CD14-positive monocyte (primary cell): ENCODE measurements at regions not wholly inside any gene's neighbourhood (a gene's known extent, or its start where the extent isn't known, plus 50 kb on each side); places are given as distances from the start of the nearest gene placed in this dataset.
"Not testable (repeated sequence)": the region's sequence is repeated elsewhere in the genome, so short reads cannot be mapped to it uniquely, and the experiment has no call there.

Experiments
- DNase-seq, 3 donors: peaks; one replicate each; pipeline ENCODE4 v3.0.0-alpha.2; 2011 to 2022
- H2AFZ ChIP-seq: 2 replicates; pipeline ENCODE4 v1.6.0; 2012; ENCODE audit warnings: mild to moderate bottlenecking, low read depth, low read length, inconsistent platforms; ENCODE audit not compliant: insufficient read depth, poor library complexity, severe bottlenecking
- H3K27ac ChIP-seq, 2 donors: 1 replicate in 1 of 2; 2 replicates in 1 of 2; pipeline ENCODE4 v1.5.1; 2012 to 2013; ENCODE audit warnings: low read length in 2 of 2, control low read depth in 1 of 2, inconsistent platforms in 1 of 2, low read depth in 1 of 2, mild to moderate bottlenecking in 1 of 2
- H3K27me3 ChIP-seq, 2 donors: one replicate each; pipeline versions ENCODE4 v1.6.0 to v1.6.1; 2011 to 2013; ENCODE audit warnings: low read length in 2 of 2; ENCODE audit not compliant: control insufficient read depth in 2 of 2, insufficient read depth in 2 of 2
- H3K36me3 ChIP-seq, 2 donors: replicated peaks in 1 of 2; 1 replicate in 1 of 2; 2 replicates in 1 of 2; pipeline versions ENCODE4 v1.5.1 to v1.6.1; 2012 to 2013; ENCODE audit warnings: low read length in 2 of 2, control low read depth in 1 of 2, inconsistent platforms in 1 of 2, mild to moderate bottlenecking in 1 of 2; ENCODE audit not compliant: insufficient read depth in 2 of 2, control insufficient read depth in 1 of 2
- H3K4me1 ChIP-seq, 2 donors: 1 replicate in 1 of 2; 2 replicates in 1 of 2; pipeline versions ENCODE4 v1.5.1 to v1.6.1; 2012 to 2013; ENCODE audit warnings: low read length in 2 of 2, control low read depth in 1 of 2, inconsistent platforms in 1 of 2, mild to moderate bottlenecking in 1 of 2, moderate library complexity in 1 of 2; ENCODE audit not compliant: insufficient read depth in 2 of 2, control insufficient read depth in 1 of 2
- H3K4me2 ChIP-seq: replicated peaks from 2 replicates; pipeline ENCODE3; 2012; ENCODE audit warnings: low read length, moderate library complexity, mild to moderate bottlenecking; ENCODE audit not compliant: poor library complexity, severe bottlenecking; ENCODE audit errors: extremely low read depth
- H3K4me3 ChIP-seq, 3 experiments: fragments of 200-600 bp in 1 of 3; sonication (generic) in 1 of 3; replicated peaks in 1 of 3; 1 replicate in 2 of 3; 2 replicates in 1 of 3; pipeline ENCODE4 v1.5.1; 2011 to 2013; ENCODE audit warnings: low read length in 3 of 3, mild to moderate bottlenecking in 3 of 3, control low read depth in 2 of 3, low read depth in 2 of 3, inconsistent platforms in 1 of 3, moderate library complexity in 1 of 3
- H3K79me2 ChIP-seq: 2 replicates; pipeline ENCODE4 v1.6.0; 2012; ENCODE audit warnings: mild to moderate bottlenecking, control low read depth, inconsistent platforms, low read length, moderate library complexity; ENCODE audit not compliant: insufficient read depth
- H3K9ac ChIP-seq: 2 replicates; pipeline ENCODE4 v1.6.0; 2017; ENCODE audit warnings: low read length, mild to moderate bottlenecking; ENCODE audit not compliant: insufficient read depth, poor library complexity, severe bottlenecking
- H3K9me3 ChIP-seq, 2 donors: replicated peaks in 1 of 2; 1 replicate in 1 of 2; 2 replicates in 1 of 2; pipeline versions ENCODE4 v1.5.1 to v1.6.1; 2012 to 2013; ENCODE audit warnings: low read length in 2 of 2, control low read depth in 1 of 2; ENCODE audit not compliant: control insufficient read depth in 1 of 2, insufficient read depth in 1 of 2
- H4K20me1 ChIP-seq: 2 replicates; pipeline ENCODE4 v1.6.0; 2012; ENCODE audit warnings: mild to moderate bottlenecking, low read length, control low read depth, moderate library complexity; ENCODE audit not compliant: insufficient read depth
- H3K27ac Mint-ChIP-seq, 7 donors: one replicate each; pipeline ENCODE4 v1.8.0; 2020; ENCODE audit warnings: mild to moderate bottlenecking in 7 of 7, mixed read lengths in 7 of 7, moderate library complexity in 6 of 7, inconsistent platforms in 2 of 7
- H3K27me3 Mint-ChIP-seq, 3 donors: one replicate each; pipeline ENCODE4 v1.8.0; 2021 to 2022; ENCODE audit warnings: low read depth in 3 of 3, mild to moderate bottlenecking in 3 of 3, mixed read lengths in 3 of 3, moderate library complexity in 3 of 3, inconsistent platforms in 1 of 3
- H3K36me3 Mint-ChIP-seq, 2 donors: one replicate each; pipeline ENCODE4 v1.8.0; 2020; ENCODE audit warnings: mixed read lengths in 2 of 2, inconsistent platforms in 1 of 2, mild to moderate bottlenecking in 1 of 2
- H3K4me1 Mint-ChIP-seq: one replicate; pipeline ENCODE4 v1.8.0; 2020; ENCODE audit warnings: mild to moderate bottlenecking, mixed read lengths
- H3K4me3 Mint-ChIP-seq, 2 donors: one replicate each; pipeline ENCODE4 v1.8.0; 2020; ENCODE audit warnings: mild to moderate bottlenecking in 2 of 2, mixed read lengths in 2 of 2, moderate library complexity in 1 of 2
- H3K9me3 Mint-ChIP-seq, 7 donors: one replicate each; pipeline ENCODE4 v1.8.0; 2020 to 2022; ENCODE audit warnings: mixed read lengths in 7 of 7, mild to moderate bottlenecking in 6 of 7, moderate library complexity in 6 of 7, inconsistent platforms in 2 of 7
- WGBS: methylation state at CpG from one replicate; pipeline ENCODE4 v1.1.5; 2013; ENCODE audit warnings: missing lambda C conversion rate; ENCODE audit not compliant: insufficient coverage; 5-methylcytosine and 5-hydroxymethylcytosine counted together
- intact Hi-C, 2 donors: fragments of 100-400 bp; cut with micrococcal nuclease; formaldehyde crosslinking; loops; one replicate each; pipeline versions ENCODE4 v1.15.0 to v1.15.1; 2023
- TF ChIP-seq, protein P1 (sequence below): fragments of 200-600 bp; IDR thresholded peaks from one replicate; pipeline ENCODE4 v1.8.0; 2022; ENCODE audit warnings: antibody characterized with exemption, mild to moderate bottlenecking

DNA sequence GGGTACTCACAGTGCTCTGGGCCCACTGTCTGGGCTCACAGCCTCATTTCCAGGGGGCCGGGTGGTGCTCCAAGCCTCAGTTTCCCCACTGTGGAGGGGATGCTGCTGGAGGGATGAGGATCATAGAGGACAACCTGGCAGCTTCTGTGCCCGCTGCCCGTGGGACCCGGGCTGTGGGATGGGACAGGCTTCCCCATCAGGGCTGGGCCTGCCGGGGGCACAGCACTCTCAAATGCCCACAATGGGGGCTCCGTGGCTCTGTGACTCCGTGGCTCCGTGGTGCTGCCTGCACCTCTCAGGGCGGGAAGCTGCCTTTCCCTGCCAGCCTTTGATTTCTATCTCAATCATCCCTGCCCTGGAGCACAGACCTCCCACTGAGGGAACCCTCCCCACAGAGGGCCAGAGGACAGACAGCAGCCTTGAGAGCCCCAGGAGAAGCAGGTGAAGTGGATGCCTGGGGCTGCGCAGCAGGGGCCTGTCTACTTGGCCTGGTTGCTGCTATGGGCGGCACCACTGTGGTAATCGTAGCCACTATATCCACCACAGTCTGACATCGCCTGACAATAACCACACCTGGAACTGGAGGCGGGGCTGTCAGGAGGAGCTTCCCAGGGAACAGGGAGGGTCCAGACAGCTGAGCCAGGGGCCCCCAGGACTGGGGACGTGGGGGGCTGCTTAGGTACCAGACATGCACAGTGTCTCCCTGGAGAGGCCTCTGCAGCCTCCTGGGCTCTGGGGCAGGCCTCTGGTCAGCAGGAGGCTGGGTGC lies 375.9 kb downstream of the TMEM121 start:
- no peak overlapping the region for H3K27ac ChIP-seq
- no peaks in the 10 kb centered on the region for H3K4me1 ChIP-seq
- Mint-ChIP-seq H3K4me1 (no peaks in the 10 kb centered on the region), H3K36me3 (no peaks in the 10 kb centered on the region), H3K9me3 (peaks cover 2 to 20% (median 11%) of the 10 kb centered on the region in 7 donors), H3K27ac (no peak overlapping the region), H3K27me3 (peaks cover 45 to 77% (median 53%) of the 10 kb centered on the region in 3 donors), H3K4me3 (no peak overlapping the region)
- peaks cover 0 to 6% of the 10 kb centered on the region in 2 donors for H3K9me3 ChIP-seq
- no peak overlapping the region for H3K4me2 ChIP-seq
- H4K20me1 ChIP-seq, result no peaks in the 10 kb centered on the region
- H3K79me2 ChIP-seq, result no peaks in the 10 kb centered on the region
- H2AFZ ChIP-seq, result no peak overlapping the region
- TF ChIP-seq, protein P1, sequence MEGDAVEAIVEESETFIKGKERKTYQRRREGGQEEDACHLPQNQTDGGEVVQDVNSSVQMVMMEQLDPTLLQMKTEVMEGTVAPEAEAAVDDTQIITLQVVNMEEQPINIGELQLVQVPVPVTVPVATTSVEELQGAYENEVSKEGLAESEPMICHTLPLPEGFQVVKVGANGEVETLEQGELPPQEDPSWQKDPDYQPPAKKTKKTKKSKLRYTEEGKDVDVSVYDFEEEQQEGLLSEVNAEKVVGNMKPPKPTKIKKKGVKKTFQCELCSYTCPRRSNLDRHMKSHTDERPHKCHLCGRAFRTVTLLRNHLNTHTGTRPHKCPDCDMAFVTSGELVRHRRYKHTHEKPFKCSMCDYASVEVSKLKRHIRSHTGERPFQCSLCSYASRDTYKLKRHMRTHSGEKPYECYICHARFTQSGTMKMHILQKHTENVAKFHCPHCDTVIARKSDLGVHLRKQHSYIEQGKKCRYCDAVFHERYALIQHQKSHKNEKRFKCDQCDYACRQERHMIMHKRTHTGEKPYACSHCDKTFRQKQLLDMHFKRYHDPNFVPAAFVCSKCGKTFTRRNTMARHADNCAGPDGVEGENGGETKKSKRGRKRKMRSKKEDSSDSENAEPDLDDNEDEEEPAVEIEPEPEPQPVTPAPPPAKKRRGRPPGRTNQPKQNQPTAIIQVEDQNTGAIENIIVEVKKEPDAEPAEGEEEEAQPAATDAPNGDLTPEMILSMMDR, result no peak
- H3K4me3 ChIP-seq, result no peak overlapping the region
- intact Hi-C loops, result no loop called here
- peaks cover 0 to 48% of the 10 kb centered on the region in 2 donors for H3K27me3 ChIP-seq
- 60% methylated on average over 5 of the region's 15 CpGs for WGBS
- H3K36me3 ChIP-seq, result no peaks in the 10 kb centered on the region
- no peak for DNase-seq
- no peak overlapping the region for H3K9ac ChIP-seq

- H3K9ac ChIP-seq, H3K27ac Mint-ChIP-seq, H3K36me3 Mint-ChIP-seq, H3K9me3 ChIP-seq, DNase-seq, H2AFZ ChIP-seq, H3K4me2 ChIP-seq, H3K27ac ChIP-seq, H3K4me1 Mint-ChIP-seq, H3K36me3 ChIP-seq, H3K4me1 ChIP-seq, H3K4me3 Mint-ChIP-seq, H3K4me3 ChIP-seq, intact Hi-C loops, H4K20me1 ChIP-seq, H3K79me2 ChIP-seq: not testable (repeated sequence)
- WGBS, result no CpG with 5 or more reads among the region's 9 CpGs
- Mint-ChIP-seq H3K27me3 (peaks cover 45 to 77% (median 51%) of the 10 kb centered on the region in 3 donors), H3K9me3 (peaks cover 0 to 16% (median 8%) of the 10 kb centered on the region in 7 donors)
- peaks cover 0 to 48% of the 10 kb centered on the region in 2 donors for H3K27me3 ChIP-seq
Measured at GRCh38 chr14:105902899-105903165, 376.4 kb downstream of the TMEM121 start.
